Neuronal stem cell (in vitro differentiated cells): ENCODE measurements at regions not wholly inside any gene's neighbourhood (a gene's known extent, or its start where the extent isn't known, plus 50 kb on each side); places are given as distances from the start of the nearest gene placed in this dataset.

Source experiments
- DNase-seq: peaks from one replicate; pipeline ENCODE4 v3.0.0-alpha.2; 2013; ENCODE audit warnings: low spot score
- H2AFZ ChIP-seq: one replicate; pipeline ENCODE4 v1.6.1; 2013; ENCODE audit warnings: mild to moderate bottlenecking, low read length, inconsistent platforms
- H2AK5ac ChIP-seq: 2 replicates; pipeline ENCODE4 v1.6.1; 2013; ENCODE audit warnings: low read depth, mild to moderate bottlenecking, inconsistent platforms, low read length, moderate library complexity, mixed read lengths
- H2BK120ac ChIP-seq: 2 replicates; pipeline ENCODE4 v1.6.1; 2013; ENCODE audit warnings: low read depth, mild to moderate bottlenecking, inconsistent platforms, low read length, moderate library complexity, mixed read lengths
- H2BK12ac ChIP-seq: one replicate; pipeline ENCODE4 v1.6.1; 2013; ENCODE audit warnings: low read length, inconsistent platforms
- H2BK15ac ChIP-seq: 2 replicates; pipeline ENCODE4 v1.6.1; 2013; ENCODE audit warnings: mild to moderate bottlenecking, low read length, inconsistent platforms, mixed read lengths
- H2BK5ac ChIP-seq: one replicate; pipeline ENCODE4 v1.6.1; 2013; ENCODE audit warnings: inconsistent platforms, mild to moderate bottlenecking, low read length, moderate library complexity
- H3K14ac ChIP-seq: one replicate; pipeline ENCODE4 v1.6.1; 2013; ENCODE audit warnings: low read length, inconsistent platforms
- H3K18ac ChIP-seq: 2 replicates; pipeline ENCODE4 v1.6.1; 2013; ENCODE audit warnings: low read length, inconsistent platforms
- H3K23ac ChIP-seq: 2 replicates; pipeline ENCODE4 v1.6.1; 2013; ENCODE audit warnings: low read depth, mild to moderate bottlenecking, mixed read lengths, low read length, inconsistent platforms; ENCODE audit not compliant: poor library complexity
- H3K27ac ChIP-seq: replicated peaks from 3 replicates; pipeline ENCODE4 v1.5.1; 2013; ENCODE audit warnings: low read length, inconsistent platforms
- H3K27me3 ChIP-seq, 3 experiments: 2 replicates each; pipeline ENCODE4 v1.6.1; 2013; ENCODE audit warnings: low read length in 3 of 3, mild to moderate bottlenecking in 2 of 3, inconsistent platforms in 1 of 3, low read depth in 1 of 3, mixed read lengths in 1 of 3, moderate library complexity in 1 of 3; ENCODE audit not compliant: control insufficient read depth in 3 of 3, insufficient read depth in 3 of 3
- H3K36me3 ChIP-seq, 2 donors: replicated peaks in 1 of 2; 2 replicates each; pipeline ENCODE4 v1.6.1; 2013; ENCODE audit warnings: low read length in 2 of 2; ENCODE audit not compliant: control insufficient read depth in 2 of 2, insufficient read depth in 2 of 2
- H3K4ac ChIP-seq: 2 replicates; pipeline ENCODE4 v1.6.1; 2013; ENCODE audit warnings: inconsistent platforms, mild to moderate bottlenecking, low read length, moderate library complexity
- H3K4me1 ChIP-seq, 2 donors: 1 replicate in 1 of 2; 2 replicates in 1 of 2; pipeline ENCODE4 v1.6.1; 2013; ENCODE audit warnings: low read length in 2 of 2, low read depth in 1 of 2; ENCODE audit not compliant: control insufficient read depth in 2 of 2, insufficient read depth in 1 of 2
- H3K4me2 ChIP-seq: one replicate; pipeline ENCODE4 v1.6.1; 2013; ENCODE audit warnings: mild to moderate bottlenecking, low read length, inconsistent platforms; ENCODE audit not compliant: insufficient read depth, poor library complexity, severe bottlenecking
- H3K4me3 ChIP-seq, 2 donors: 2 replicates each; pipeline ENCODE4 v1.5.1; 2013; ENCODE audit warnings: low read length in 2 of 2, mild to moderate bottlenecking in 2 of 2, inconsistent platforms in 1 of 2, moderate library complexity in 1 of 2
- H3K79me1 ChIP-seq: one replicate; pipeline ENCODE4 v1.6.1; 2013; ENCODE audit warnings: low read depth, mild to moderate bottlenecking, inconsistent platforms, low read length, moderate library complexity
- H3K9ac ChIP-seq: one replicate; pipeline ENCODE4 v1.6.1; 2013; ENCODE audit warnings: mild to moderate bottlenecking, low read depth, low read length, inconsistent platforms; ENCODE audit not compliant: poor library complexity
- H3K9me3 ChIP-seq, 2 donors: replicated peaks in 1 of 2; 2 replicates each; pipeline versions ENCODE3 to v1.6.1; 2013; ENCODE audit warnings: low read length in 2 of 2, mild to moderate bottlenecking in 2 of 2, inconsistent platforms in 1 of 2, low read depth in 1 of 2, mixed read lengths in 1 of 2, moderate library complexity in 1 of 2; ENCODE audit not compliant: control insufficient read depth in 2 of 2, insufficient read depth in 1 of 2
- H4K8ac ChIP-seq: one replicate; pipeline ENCODE4 v1.6.1; 2013; ENCODE audit warnings: low read depth, mild to moderate bottlenecking, inconsistent platforms, low read length, moderate library complexity
- H4K91ac ChIP-seq: one replicate; pipeline ENCODE4 v1.6.1; 2013; ENCODE audit warnings: low read length, low read depth, mild to moderate bottlenecking, inconsistent platforms; ENCODE audit not compliant: poor library complexity
- WGBS, 2 donors: extraction: QIAGEN DNeasy Blood & Tissue Kit; methylation state at CpG; one replicate each; pipeline ENCODE4 v1.1.7; 2013; ENCODE audit warnings: missing lambda C conversion rate in 2 of 2, mixed read lengths in 1 of 2; ENCODE audit not compliant: insufficient read length in 2 of 2, insufficient replicate concordance in 1 of 2; ENCODE audit errors: extremely low coverage in 2 of 2; 5-methylcytosine and 5-hydroxymethylcytosine counted together

- Histone ChIP-seq H3K27ac (no peak overlapping the region), H2BK120ac (no peak overlapping the region), H3K18ac (no peak overlapping the region), H3K36me3 (no peaks in the 10 kb centered on the region), H4K91ac (no peak overlapping the region), H3K4ac (no peak overlapping the region), H2AFZ (no peak overlapping the region), H4K8ac (no peak overlapping the region), H2BK5ac (no peak overlapping the region), H2AK5ac (no peak overlapping the region), H3K9ac (no peak overlapping the region), H3K23ac (no peak overlapping the region), H3K4me3 (no peak overlapping the region), H3K4me1 (no peaks in the 10 kb centered on the region), H2BK12ac (no peak overlapping the region), H3K27me3 (no peaks in the 10 kb centered on the region), H3K9me3 (no peaks in the 10 kb centered on the region), H3K4me2 (no peak overlapping the region), H3K14ac (no peak overlapping the region), H2BK15ac (no peak overlapping the region), H3K79me1 (no peaks in the 10 kb centered on the region)
- DNase-seq: no peak
- WGBS, 2 donors: no CpG with 5 or more reads among the region's 5 CpGs
These were observed 651.2 kb upstream of the KCNMB2 start for GRCh38 chr3:177885063-177885462.

GRCh38 chr3:177886501-177886900 lies 649.7 kb upstream of the KCNMB2 start:
- Histone ChIP-seq H4K91ac (no peak overlapping the region), H3K27me3 (no peaks in the 10 kb centered on the region), H3K18ac (no peak overlapping the region), H3K14ac (no peak overlapping the region), H2BK15ac (no peak overlapping the region), H3K36me3 (no peaks in the 10 kb centered on the region), H2BK5ac (no peak overlapping the region), H3K27ac (no peak overlapping the region), H3K79me1 (no peaks in the 10 kb centered on the region), H3K23ac (no peak overlapping the region), H3K4ac (no peak overlapping the region), H4K8ac (no peak overlapping the region), H2BK12ac (no peak overlapping the region), H2AFZ (no peak overlapping the region), H2AK5ac (no peak overlapping the region), H3K4me1 (peaks cover 0 to 1% of the 10 kb centered on the region in 2 donors), H2BK120ac (no peak overlapping the region), H3K9me3 (peaks cover 0 to 6% of the 10 kb centered on the region in 2 donors), H3K4me3 (no peak overlapping the region), H3K9ac (no peak overlapping the region), H3K4me2 (no peak overlapping the region)
- DNase-seq: no peak
- WGBS, 2 donors: no CpG with 5 or more reads among the region's 3 CpGs

- H3K4ac ChIP-seq: no peak overlapping the region
- no peak overlapping the region for H3K4me2 ChIP-seq
- H3K9me3 ChIP-seq: peaks cover 0 to 6% of the 10 kb centered on the region in 2 donors
- H4K8ac ChIP-seq: no peak overlapping the region
- no peaks in the 10 kb centered on the region for H3K79me1 ChIP-seq
- no peak overlapping the region for H3K23ac ChIP-seq
- H4K91ac ChIP-seq: no peak overlapping the region
- DNase-seq: no peak
- no peaks in the 10 kb centered on the region for H3K36me3 ChIP-seq
- H3K27me3 ChIP-seq: no peaks in the 10 kb centered on the region
- no peak overlapping the region for H2BK120ac ChIP-seq
- no peak overlapping the region for H2AK5ac ChIP-seq
- no peak overlapping the region for H3K18ac ChIP-seq
- no peak overlapping the region for H2BK15ac ChIP-seq
- no peak overlapping the region for H3K27ac ChIP-seq
- peaks cover 0 to 1% of the 10 kb centered on the region in 2 donors for H3K4me1 ChIP-seq
- peak overlapping the region; percentile 18 for H2AFZ ChIP-seq
- H3K14ac ChIP-seq: no peak overlapping the region
- H3K4me3 ChIP-seq: no peak overlapping the region
- WGBS, 2 donors: no CpG with 5 or more reads among the region's 2 CpGs
- no peak overlapping the region for H2BK5ac ChIP-seq
- no peak overlapping the region for H3K9ac ChIP-seq
- no peak overlapping the region for H2BK12ac ChIP-seq
These were observed 648.8 kb upstream of the KCNMB2 start for GRCh38 chr3:177887475-177887874.

- no peaks in the 10 kb centered on the region for H3K36me3 ChIP-seq
- peaks cover 0 to 6% of the 10 kb centered on the region in 2 donors for H3K9me3 ChIP-seq
- H3K4me1 ChIP-seq: peaks cover 0 to 1% of the 10 kb centered on the region in 2 donors
- H3K9ac ChIP-seq: no peak overlapping the region
- no peak overlapping the region for H2AFZ ChIP-seq
- H3K18ac ChIP-seq: no peak overlapping the region
- H3K4me3 ChIP-seq: no peak overlapping the region
- H3K79me1 ChIP-seq: no peaks in the 10 kb centered on the region
- no peak overlapping the region for H3K23ac ChIP-seq
- H3K14ac ChIP-seq: no peak overlapping the region
- no CpG with 5 or more reads among the region's 3 CpGs for WGBS, 2 donors
- no peak overlapping the region for H2AK5ac ChIP-seq
- H2BK12ac ChIP-seq: no peak overlapping the region
- no peak overlapping the region for H3K27ac ChIP-seq
- H2BK15ac ChIP-seq: no peak overlapping the region
- DNase-seq: no peak
- no peak overlapping the region for H2BK5ac ChIP-seq
- no peak overlapping the region for H2BK120ac ChIP-seq
- no peaks in the 10 kb centered on the region for H3K27me3 ChIP-seq
- no peak overlapping the region for H3K4me2 ChIP-seq
- H4K91ac ChIP-seq: no peak overlapping the region
- H3K4ac ChIP-seq: no peak overlapping the region
- no peak overlapping the region for H4K8ac ChIP-seq
These were observed 647.1 kb upstream of the KCNMB2 start for GRCh38 chr3:177889161-177889560.
